ENCODE measurements at regions not wholly inside any gene's neighbourhood (a gene's known extent, or its start where the extent isn't known, plus 50 kb on each side); places are given as distances from the start of the nearest gene placed in this dataset.
A peak's percentile ranks its signal among the peaks of the same experiment; 100 is the strongest.
"Not testable (repeated sequence)": the region's sequence is repeated elsewhere in the genome, so short reads cannot be mapped to it uniquely, and the experiment has no call there.

GRCh38 chr2:155902635-155903034 is 429.9 kb downstream of the NR4A2 start:
- DNase-seq (ENCODE audit: low spot score): no peak

- no peak for DNase-seq (ENCODE audit: low spot score)
These were observed 437.5 kb downstream of the NR4A2 start for GRCh38 chr2:155895016-155895415.

GRCh38 chr2:155880382-155880781 is 452.1 kb downstream of the NR4A2 start:
- not testable (repeated sequence) for DNase-seq (ENCODE audit: low spot score)

GRCh38 chr2:155879900-155880299 is 452.6 kb downstream of the NR4A2 start:
- not testable (repeated sequence) for DNase-seq (ENCODE audit: low spot score)

- DNase-seq (ENCODE audit: low spot score): no peak
These were observed 460.1 kb downstream of the NR4A2 start for GRCh38 chr2:155872396-155872795.

GRCh38 chr2:155871940-155872339 is 460.6 kb downstream of the NR4A2 start:
- DNase-seq (ENCODE audit: low spot score): no peak

- no peak for DNase-seq (ENCODE audit: low spot score)
These were observed 465.0 kb downstream of the NR4A2 start for GRCh38 chr2:155867564-155867963.

- no peak for DNase-seq (ENCODE audit: low spot score)
These were observed 466.0 kb downstream of the NR4A2 start for GRCh38 chr2:155866477-155866876.

GRCh38 chr2:155852156-155852555 is 480.4 kb downstream of the NR4A2 start:
- DNase-seq (ENCODE audit: low spot score): no peak

GRCh38 chr2:155846259-155846658 is 486.3 kb downstream of the NR4A2 start:
- DNase-seq (ENCODE audit: low spot score): no peak

GRCh38 chr2:155844461-155844860 is 488.1 kb downstream of the NR4A2 start:
- no peak for DNase-seq (ENCODE audit: low spot score)

- DNase-seq (ENCODE audit: low spot score): no peak
These were observed 490.4 kb downstream of the NR4A2 start for GRCh38 chr2:155842103-155842502.

GRCh38 chr2:155841442-155841841 is 491.1 kb downstream of the NR4A2 start:
- DNase-seq (ENCODE audit: low spot score): no peak

- DNase-seq (ENCODE audit: low spot score): no peak
These were observed 491.9 kb downstream of the NR4A2 start for GRCh38 chr2:155840661-155841060.

- DNase-seq (ENCODE audit: low spot score): no peak
These were observed 492.5 kb downstream of the NR4A2 start for GRCh38 chr2:155839991-155840390.

GRCh38 chr2:155839436-155839835 is 493.1 kb downstream of the NR4A2 start:
- DNase-seq (ENCODE audit: low spot score): no peak

- DNase-seq (ENCODE audit: low spot score): no peak
These were observed 496.1 kb downstream of the NR4A2 start for GRCh38 chr2:155836439-155836838.

- DNase-seq (ENCODE audit: low spot score): no peak
These were observed 501.5 kb downstream of the NR4A2 start for GRCh38 chr2:155830817-155831579.

- no peak for DNase-seq (ENCODE audit: low spot score)
These were observed 502.2 kb downstream of the NR4A2 start for GRCh38 chr2:155830351-155830750.

- no peak for DNase-seq (ENCODE audit: low spot score)
These were observed 506.6 kb downstream of the NR4A2 start for GRCh38 chr2:155825876-155826275.

GRCh38 chr2:155815851-155816250 is 516.7 kb downstream of the NR4A2 start:
- peak; percentile 13 for DNase-seq (ENCODE audit: low spot score)

GRCh38 chr2:155815275-155815674 is 517.2 kb downstream of the NR4A2 start:
- no peak for DNase-seq (ENCODE audit: low spot score)

- no peak for DNase-seq (ENCODE audit: low spot score)
These were observed 522.1 kb downstream of the NR4A2 start for GRCh38 chr2:155810411-155810810.

- no peak for DNase-seq (ENCODE audit: low spot score)
These were observed 529.6 kb downstream of the NR4A2 start for GRCh38 chr2:155802888-155803287.

Measured in activated CD4-positive, alpha-beta T cell treated with anti-CD3 and anti-CD28 coated beads, Interleukin-2, Interleukin-4, amounts not matched to agents 100 ng/mL and 50 ng/mL, durations not matched to agents 16 hours and 8 hours (primary cell).